HCT116 (cell line): ENCODE measurements at regions not wholly inside any gene's neighbourhood (a gene's known extent, or its start where the extent isn't known, plus 50 kb on each side); places are given as distances from the start of the nearest gene placed in this dataset.

Experiments
- EZH2 ChIP-seq: fragments of 200-600 bp; sonication (generic); IDR thresholded peaks from 2 replicates; pipeline ENCODE4 v1.6.1; 2017; ENCODE audit warnings: antibody characterized with exemption, mixed run types
- FOSL1 ChIP-seq: IDR thresholded peaks from 2 replicates; pipeline ENCODE4 v1.6.1; 2012; ENCODE audit warnings: low read depth
- POLR2A ChIP-seq: IDR thresholded peaks from 2 replicates; pipeline ENCODE4 v1.7.0; 2011; ENCODE audit warnings: borderline replicate concordance; ENCODE audit not compliant: insufficient read depth, insufficient read length; ENCODE audit errors: extremely low read depth
- TF ChIP-seq, protein P1 (sequence below), 3 experiments: fragments of 200-600 bp in 1 of 3; sonication (generic) in 1 of 3; IDR thresholded peaks in 2 of 3; conservative IDR thresholded peaks in 1 of 3; 2 replicates each; pipeline ENCODE4 v1.5.1; 2012 to 2017; ENCODE audit warnings: low read depth in 2 of 3, low read length in 2 of 3, antibody characterized with exemption in 1 of 3, borderline replicate concordance in 1 of 3, control low read depth in 1 of 3, mild to moderate bottlenecking in 1 of 3, mixed read lengths in 1 of 3, mixed run types in 1 of 3, moderate library complexity in 1 of 3; ENCODE audit not compliant: insufficient read depth in 1 of 3
- TF ChIP-seq, protein P2 (sequence below): IDR thresholded peaks from 2 replicates; pipeline ENCODE4 v1.6.1; 2012

GRCh38 chr6:140601021-140601808, 1226.8 kb upstream of the CITED2 start:
- TF ChIP-seq, protein P1, sequence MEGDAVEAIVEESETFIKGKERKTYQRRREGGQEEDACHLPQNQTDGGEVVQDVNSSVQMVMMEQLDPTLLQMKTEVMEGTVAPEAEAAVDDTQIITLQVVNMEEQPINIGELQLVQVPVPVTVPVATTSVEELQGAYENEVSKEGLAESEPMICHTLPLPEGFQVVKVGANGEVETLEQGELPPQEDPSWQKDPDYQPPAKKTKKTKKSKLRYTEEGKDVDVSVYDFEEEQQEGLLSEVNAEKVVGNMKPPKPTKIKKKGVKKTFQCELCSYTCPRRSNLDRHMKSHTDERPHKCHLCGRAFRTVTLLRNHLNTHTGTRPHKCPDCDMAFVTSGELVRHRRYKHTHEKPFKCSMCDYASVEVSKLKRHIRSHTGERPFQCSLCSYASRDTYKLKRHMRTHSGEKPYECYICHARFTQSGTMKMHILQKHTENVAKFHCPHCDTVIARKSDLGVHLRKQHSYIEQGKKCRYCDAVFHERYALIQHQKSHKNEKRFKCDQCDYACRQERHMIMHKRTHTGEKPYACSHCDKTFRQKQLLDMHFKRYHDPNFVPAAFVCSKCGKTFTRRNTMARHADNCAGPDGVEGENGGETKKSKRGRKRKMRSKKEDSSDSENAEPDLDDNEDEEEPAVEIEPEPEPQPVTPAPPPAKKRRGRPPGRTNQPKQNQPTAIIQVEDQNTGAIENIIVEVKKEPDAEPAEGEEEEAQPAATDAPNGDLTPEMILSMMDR (IDR thresholded peaks at IDR 0.05 in 2 of 3, conservative IDR thresholded peaks at IDR 0.05 in 1 of 3; ENCODE audit: borderline replicate concordance in 1 of 3, insufficient read depth in 1 of 3, low read depth in 2 of 3, low read length in 2 of 3) = no peak
- TF ChIP-seq, protein P2, sequence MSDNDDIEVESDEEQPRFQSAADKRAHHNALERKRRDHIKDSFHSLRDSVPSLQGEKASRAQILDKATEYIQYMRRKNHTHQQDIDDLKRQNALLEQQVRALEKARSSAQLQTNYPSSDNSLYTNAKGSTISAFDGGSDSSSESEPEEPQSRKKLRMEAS = no peak
- TF ChIP-seq FOSL1 = no peak
- TF ChIP-seq EZH2 = no peak
- TF ChIP-seq POLR2A = no peak
